Stimulated activated CD4-positive, alpha-beta T cell treated with anti-CD3 and anti-CD28 coated beads, TNF-alpha, amount 100 ng/mL, for 24 hours (primary cell): ENCODE measurements at regions not wholly inside any gene's neighbourhood (a gene's known extent, or its start where the extent isn't known, plus 50 kb on each side); places are given as distances from the start of the nearest gene placed in this dataset.

Experiments
- DNase-seq, 3 experiments: peaks; one replicate each; pipeline ENCODE4 v3.0.0-alpha.2; 2020; ENCODE audit warnings: low read depth in 3 of 3

GRCh38 chr13:26941345-26942174 is 181.0 kb upstream of the GPR12 start:
- DNase-seq, result no peak

- DNase-seq, result no peak
Measured at GRCh38 chr13:26934096-26934495, 173.5 kb upstream of the GPR12 start.

- DNase-seq, result no peak
Measured at GRCh38 chr13:26932465-26932864, 171.9 kb upstream of the GPR12 start.

- DNase-seq, result peak; percentile 48 to 72 (median 53)
Measured at GRCh38 chr13:26929971-26930730, 169.6 kb upstream of the GPR12 start.

- DNase-seq, result no peak
Measured at GRCh38 chr13:26927511-26927910, 166.9 kb upstream of the GPR12 start.

GRCh38 chr13:26926371-26926770 is 165.8 kb upstream of the GPR12 start:
- DNase-seq, result no peak

- no peak for DNase-seq
Measured at GRCh38 chr13:26923824-26924605, 163.4 kb upstream of the GPR12 start.

- DNase-seq, result no peak
Measured at GRCh38 chr13:26921918-26922317, 161.3 kb upstream of the GPR12 start.

GRCh38 chr13:26920614-26921355 is 160.2 kb upstream of the GPR12 start:
- no peak for DNase-seq

GRCh38 chr13:26919732-26920131 is 159.1 kb upstream of the GPR12 start:
- no peak for DNase-seq

- no peak for DNase-seq
Measured at GRCh38 chr13:26919311-26919710, 158.7 kb upstream of the GPR12 start.

GRCh38 chr13:26914624-26915023 is 154.0 kb upstream of the GPR12 start:
- DNase-seq, result no peak

GRCh38 chr13:26914148-26914547 is 153.6 kb upstream of the GPR12 start:
- DNase-seq, result no peak

- DNase-seq, result no peak
Measured at GRCh38 chr13:26910754-26911465, 150.3 kb upstream of the GPR12 start.

GRCh38 chr13:26909477-26909876 is 148.9 kb upstream of the GPR12 start:
- no peak for DNase-seq

- DNase-seq, result no peak
Measured at GRCh38 chr13:26908126-26908525, 147.5 kb upstream of the GPR12 start.

GRCh38 chr13:26899202-26899601 is 138.6 kb upstream of the GPR12 start:
- no peak for DNase-seq

GRCh38 chr13:26897706-26898550 is 137.3 kb upstream of the GPR12 start:
- no peak for DNase-seq

GRCh38 chr13:26896986-26897668 is 136.5 kb upstream of the GPR12 start:
- no peak for DNase-seq
